HEK293 (cell line): ENCODE measurements at regions not wholly inside any gene's neighbourhood (a gene's known extent, or its start where the extent isn't known, plus 50 kb on each side); places are given as distances from the start of the nearest gene placed in this dataset.

Source experiments
- CTCF ChIA-PET: fragments of 350-600 bp; formaldehyde crosslinking; extraction: SDS; loops from one replicate; lab custom pipeline; 2021; ENCODE audit warnings: antibody characterized with exemption; lab: Yijun Ruan, JAX
- POLR2A ChIA-PET: fragments of 300-600 bp; formaldehyde crosslinking; extraction: SDS; loops from one replicate; lab custom pipeline; 2020; ENCODE audit warnings: antibody characterized with exemption, inconsistent platforms; lab: Yijun Ruan, JAX
- H3K27ac ChIP-seq: fragments of 200-500 bp; sonication (Bioruptor generic); 2 replicates; pipeline ENCODE4 v1.5.1; 2014; ENCODE audit warnings: low read depth, low read length, control low read depth, inconsistent platforms; ENCODE audit errors: extremely low read depth
- H3K36me3 ChIP-seq, 2 experiments: fragments of 200-500 bp in 1 of 2; sonication (Bioruptor generic) in 1 of 2; 1 replicate in 1 of 2; 2 replicates in 1 of 2; pipeline ENCODE4 v1.5.1; 2014 to 2017; ENCODE audit warnings: inconsistent platforms in 2 of 2, low read length in 2 of 2; ENCODE audit not compliant: control insufficient read depth in 2 of 2, insufficient read depth in 1 of 2
- H3K4me1 ChIP-seq: fragments of 200-500 bp; sonication (Bioruptor generic); 2 replicates; pipeline ENCODE4 v1.5.1; 2014; ENCODE audit warnings: mild to moderate bottlenecking, low read length, inconsistent platforms; ENCODE audit not compliant: control insufficient read depth, insufficient read depth
- H3K4me3 ChIP-seq: 2 replicates; pipeline ENCODE4 v1.5.1; 2011; ENCODE audit warnings: low read depth, mild to moderate bottlenecking, control low read depth, low read length, moderate library complexity
- H3K9me3 ChIP-seq: fragments of 200-500 bp; sonication (Bioruptor generic); 2 replicates; pipeline ENCODE4 v1.5.1; 2014; ENCODE audit warnings: low read depth, low read length, inconsistent platforms; ENCODE audit not compliant: control insufficient read depth, insufficient read depth
- MZF1 ChIP-seq: fragments of 450-650 bp; formaldehyde crosslinking; IDR thresholded peaks from 2 replicates; pipeline ENCODE4 v1.5.1; 2017; ENCODE audit warnings: missing biosample characterization, missing genetic modification characterization, borderline replicate concordance
- OSR2 ChIP-seq: fragments of 450-650 bp; formaldehyde crosslinking; IDR thresholded peaks from 2 replicates; pipeline ENCODE4 v1.5.1; 2016; ENCODE audit warnings: missing biosample characterization, missing genetic modification characterization
- PBX3 ChIP-seq: sonication (generic); formaldehyde crosslinking; IDR thresholded peaks from 2 replicates; pipeline ENCODE4 v1.8.1; 2022; ENCODE audit warnings: mild to moderate bottlenecking, moderate library complexity, missing genetic modification reagents
- SALL2 ChIP-seq: fragments of 450-650 bp; formaldehyde crosslinking; IDR thresholded peaks from 2 replicates; pipeline ENCODE4 v1.5.0; 2017; ENCODE audit warnings: missing biosample characterization, mild to moderate bottlenecking, missing genetic modification characterization, borderline replicate concordance
- SETDB1 ChIP-seq: IDR thresholded peaks from one replicate; pipeline ENCODE4 v1.6.1; 2017; ENCODE audit warnings: mild to moderate bottlenecking, low read length, moderate library complexity, mixed read lengths; ENCODE audit not compliant: insufficient read length
- WT1 ChIP-seq: fragments of 450-650 bp; formaldehyde crosslinking; IDR thresholded peaks from 2 replicates; pipeline ENCODE4 v1.5.1; 2016; ENCODE audit warnings: missing biosample characterization, missing genetic modification characterization
- ZBTB17 ChIP-seq: fragments of 450-650 bp; formaldehyde crosslinking; IDR thresholded peaks from 2 replicates; pipeline ENCODE4 v1.5.1; 2016; ENCODE audit warnings: missing biosample characterization, missing genetic modification characterization
- ZBTB48 ChIP-seq: fragments of 450-650 bp; formaldehyde crosslinking; IDR thresholded peaks from 2 replicates; pipeline ENCODE4 v1.5.1; 2016; ENCODE audit warnings: missing biosample characterization, missing genetic modification characterization
- ZFP3 ChIP-seq: fragments of 450-650 bp; formaldehyde crosslinking; IDR thresholded peaks from 2 replicates; pipeline ENCODE4 v1.5.1; 2016; ENCODE audit warnings: low read depth, missing biosample characterization, missing genetic modification characterization
- ZNF133 ChIP-seq: fragments of 450-650 bp; formaldehyde crosslinking; IDR thresholded peaks from 2 replicates; pipeline ENCODE4 v1.5.1; 2016; ENCODE audit warnings: missing biosample characterization, missing genetic modification characterization
- ZNF157 ChIP-seq: fragments of 450-650 bp; formaldehyde crosslinking; IDR thresholded peaks from 2 replicates; pipeline ENCODE4 v1.5.1; 2016; ENCODE audit warnings: missing biosample characterization, missing genetic modification characterization
- ZNF19 ChIP-seq: fragments of 450-650 bp; formaldehyde crosslinking; IDR thresholded peaks from 2 replicates; pipeline ENCODE4; 2016; ENCODE audit warnings: missing biosample characterization, missing genetic modification characterization, low read depth
- ZNF221 ChIP-seq: fragments of 450-650 bp; formaldehyde crosslinking; IDR thresholded peaks from 2 replicates; pipeline ENCODE4 v1.5.1; 2017; ENCODE audit warnings: missing biosample characterization, missing genetic modification characterization, borderline replicate concordance
- ZNF350 ChIP-seq: fragments of 450-650 bp; formaldehyde crosslinking; IDR thresholded peaks from 2 replicates; pipeline ENCODE4 v1.5.0; 2017; ENCODE audit warnings: missing biosample characterization, mild to moderate bottlenecking, missing genetic modification characterization
- ZNF398 ChIP-seq: fragments of 450-650 bp; formaldehyde crosslinking; IDR thresholded peaks from 2 replicates; pipeline ENCODE4 v1.5.1; 2017; ENCODE audit warnings: missing biosample characterization, missing genetic modification characterization
- ZNF473 ChIP-seq: fragments of 450-650 bp; formaldehyde crosslinking; IDR thresholded peaks from 2 replicates; pipeline ENCODE4 v1.5.1; 2017; ENCODE audit warnings: missing biosample characterization, missing genetic modification characterization
- ZNF544 ChIP-seq: fragments of 450-650 bp; formaldehyde crosslinking; IDR thresholded peaks from 2 replicates; pipeline ENCODE4 v1.5.0; 2017; ENCODE audit warnings: missing biosample characterization, missing genetic modification characterization
- ZNF561 ChIP-seq: fragments of 450-650 bp; IDR thresholded peaks from 2 replicates; pipeline ENCODE4 v1.5.1; 2018; ENCODE audit warnings: missing biosample characterization, missing genetic modification characterization, borderline replicate concordance
- ZNF645 ChIP-seq: fragments of 450-650 bp; formaldehyde crosslinking; IDR thresholded peaks from 2 replicates; pipeline ENCODE4; 2016; ENCODE audit warnings: missing biosample characterization, missing genetic modification characterization
- ZNF664 ChIP-seq: fragments of 450-650 bp; formaldehyde crosslinking; IDR thresholded peaks from 2 replicates; pipeline ENCODE4 v1.5.1; 2016; ENCODE audit warnings: missing biosample characterization, missing genetic modification characterization
- ZNF670 ChIP-seq: fragments of 450-650 bp; formaldehyde crosslinking; IDR thresholded peaks from 2 replicates; pipeline ENCODE4 v1.5.1; 2016; ENCODE audit warnings: missing biosample characterization, missing genetic modification characterization, low read depth
- ZNF747 ChIP-seq: fragments of 450-650 bp; formaldehyde crosslinking; IDR thresholded peaks from 2 replicates; pipeline ENCODE4 v1.5.1; 2016; ENCODE audit warnings: missing biosample characterization, missing genetic modification characterization

GRCh38 chr6:164105705-164106104 is 691.2 kb downstream of the QKI start:
- Histone ChIP-seq H3K4me3 (no peak overlapping the region), H3K36me3 (no peaks in the 10 kb centered on the region), H3K9me3 (no peaks in the 10 kb centered on the region), H3K4me1 (no peaks in the 10 kb centered on the region), H3K27ac (no peak overlapping the region)
- CTCF ChIA-PET, result interaction anchor here (0.5 to 2.9 kb wide), 10 partner anchors 9 to 1666 kb away, joined by 3 to 19 read pairs (median 3); no protein-coding TSS in a partner anchor
- TF ChIP-seq ZNF221 (no peak), ZNF645 (tag by site-specific recombination) (no peak), OSR2 (tag by site-specific recombination) (no peak), WT1 (tag by site-specific recombination) (no peak), MZF1 (tag by site-specific recombination) (no peak), SETDB1 (no peak), ZNF561 (tag by site-specific recombination) (no peak), ZNF19 (tag by site-specific recombination) (no peak), ZNF670 (tag by site-specific recombination) (no peak), ZNF398 (tag by site-specific recombination) (no peak), ZNF473 (tag by site-specific recombination) (no peak), ZNF350 (tag by site-specific recombination) (no peak), PBX3 (no peak), ZNF544 (no peak), ZNF747 (tag by site-specific recombination) (no peak)
- POLR2A ChIA-PET, result no interaction called here

DNA sequence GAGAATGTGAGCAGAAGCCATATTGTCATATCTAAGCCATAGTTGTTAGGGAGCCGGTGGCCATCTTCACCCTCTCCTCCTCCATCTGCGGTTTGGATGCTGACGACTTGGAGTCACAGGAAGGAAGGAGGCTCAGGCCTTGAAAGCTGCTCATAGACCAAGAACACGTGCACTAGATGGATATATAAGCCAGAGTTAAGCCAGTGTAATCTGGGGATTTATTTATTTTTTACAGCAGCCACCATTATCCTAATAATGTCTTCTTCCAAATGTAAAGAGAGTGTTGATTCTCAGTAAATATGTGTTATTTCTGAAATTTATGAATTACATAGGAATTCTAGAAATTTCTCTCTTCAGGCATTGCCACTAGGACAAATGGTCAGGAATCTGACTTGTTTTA is 689.9 kb downstream of the QKI start:
- ChIA-PET CTCF (no interaction called here), POLR2A (no interaction called here)
- Histone ChIP-seq H3K4me1 (no peaks in the 10 kb centered on the region), H3K4me3 (no peak overlapping the region), H3K36me3 (no peaks in the 10 kb centered on the region), H3K9me3 (no peaks in the 10 kb centered on the region), H3K27ac (no peak overlapping the region)
- TF ChIP-seq ZNF664 (tag by site-specific recombination) (no peak), ZFP3 (tag by site-specific recombination) (no peak), ZBTB17 (no peak), SALL2 (tag by site-specific recombination) (no peak), ZNF157 (tag by site-specific recombination) (no peak), ZBTB48 (no peak), ZNF133 (no peak)
